ENCODE measurements at regions not wholly inside any gene's neighbourhood (a gene's known extent, or its start where the extent isn't known, plus 50 kb on each side); places are given as distances from the start of the nearest gene placed in this dataset.

DNA sequence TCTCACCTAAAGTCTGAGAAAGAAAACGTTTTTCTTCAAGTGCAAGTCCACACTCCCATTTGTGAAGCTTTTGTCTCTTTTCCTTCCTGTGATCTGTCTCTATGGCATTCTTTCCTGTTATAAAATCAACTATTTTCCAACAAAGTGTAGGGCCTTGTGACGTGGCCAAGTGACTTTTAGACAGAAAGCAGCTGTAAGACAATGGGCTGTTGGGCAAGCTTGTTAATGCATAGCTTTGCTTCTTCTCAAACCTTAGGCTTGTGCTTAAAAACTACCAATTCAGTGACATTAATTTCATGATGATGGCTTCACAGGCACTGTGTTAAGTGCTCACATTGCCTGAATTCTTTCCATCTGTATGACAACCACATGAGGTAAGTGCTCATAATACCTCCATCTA, 83.5 kb downstream of the VCY1B start:
- no peak for DNase-seq

DNA sequence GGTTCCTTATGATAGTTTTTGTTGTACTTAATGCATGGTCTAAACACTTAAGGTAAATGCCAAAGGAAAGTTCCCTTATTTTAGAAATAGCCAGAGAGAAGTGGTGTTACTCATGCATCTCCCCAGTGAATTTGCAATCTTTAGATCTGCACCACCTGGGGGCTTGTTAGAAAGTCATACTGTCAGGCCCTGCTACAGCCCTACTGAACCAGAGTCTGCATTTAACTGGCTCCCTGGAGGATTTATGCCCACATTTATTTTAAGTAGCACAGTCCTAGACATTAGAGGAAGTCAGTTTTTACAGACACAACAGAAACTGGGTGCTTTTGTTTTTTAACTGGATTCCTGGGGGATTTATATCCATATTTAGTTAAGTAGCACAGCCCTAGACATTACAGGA, 89.6 kb downstream of the VCY1B start:
- DNase-seq: no peak

GRCh38 chrY:14182776-14183175, 126.7 kb downstream of the VCY1B start:
- no peak for DNase-seq

DNA sequence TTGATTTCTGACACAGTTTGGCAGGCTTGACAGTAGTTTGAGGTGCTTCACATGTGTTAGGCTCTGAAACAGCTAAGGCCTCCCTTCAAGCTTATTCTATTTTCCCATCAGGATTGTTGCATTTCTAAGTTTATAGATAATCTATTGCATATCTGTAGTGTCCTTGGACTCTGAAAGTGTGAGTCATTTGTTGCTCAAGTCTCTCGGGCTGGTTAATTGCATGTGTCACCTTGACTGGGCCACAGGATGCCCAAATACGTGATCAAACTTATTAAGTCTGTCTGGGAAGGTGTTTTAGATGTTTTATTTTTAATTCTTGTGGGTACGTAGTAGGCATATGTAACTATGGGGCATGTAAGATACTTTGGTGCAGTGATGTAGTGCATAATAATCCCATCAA, 166.0 kb downstream of the VCY1B start:
- no peak for DNase-seq

DNA sequence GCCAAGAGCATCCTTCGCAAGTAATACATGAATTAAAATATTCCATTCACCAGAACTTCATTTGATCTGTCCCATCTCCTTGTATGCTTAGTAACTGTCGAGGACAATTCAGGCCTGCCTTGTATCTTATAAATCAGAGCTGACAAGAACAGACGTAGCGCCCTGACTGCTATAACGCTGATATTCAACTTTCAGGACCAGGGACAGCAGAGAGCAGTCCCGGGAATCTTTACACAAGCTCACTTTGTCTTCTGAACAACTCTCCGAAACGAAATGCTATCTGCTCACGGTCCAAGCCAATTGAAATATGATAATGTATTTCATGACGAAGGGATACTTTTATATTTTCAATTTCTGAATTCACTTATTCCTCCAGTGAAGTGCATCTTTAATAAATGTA, 175.7 kb downstream of the VCY1B start:
- no peak for DNase-seq

DNA sequence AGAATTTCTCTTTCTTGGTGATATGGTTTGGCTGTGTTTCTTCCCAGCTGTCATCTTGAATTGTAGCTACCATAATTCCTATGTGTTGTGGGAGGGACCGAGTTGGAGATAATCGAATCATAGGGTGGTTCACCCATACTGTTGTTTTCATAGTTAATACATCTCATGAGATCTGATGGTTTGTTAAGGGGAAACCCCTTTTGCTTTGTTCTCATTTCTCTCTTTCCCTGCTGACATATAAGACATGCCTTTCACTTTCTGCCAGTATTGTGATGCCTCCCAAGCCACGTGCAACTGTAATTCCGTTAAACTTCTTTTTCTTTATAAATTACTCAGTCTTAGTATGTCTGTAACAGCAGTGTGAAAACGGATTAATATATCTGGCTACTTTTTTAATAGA, 179.0 kb downstream of the VCY1B start:
- no peak for DNase-seq

GRCh38 chrY:14238277-14238676, 182.2 kb downstream of the VCY1B start:
- no peak for DNase-seq

DNA sequence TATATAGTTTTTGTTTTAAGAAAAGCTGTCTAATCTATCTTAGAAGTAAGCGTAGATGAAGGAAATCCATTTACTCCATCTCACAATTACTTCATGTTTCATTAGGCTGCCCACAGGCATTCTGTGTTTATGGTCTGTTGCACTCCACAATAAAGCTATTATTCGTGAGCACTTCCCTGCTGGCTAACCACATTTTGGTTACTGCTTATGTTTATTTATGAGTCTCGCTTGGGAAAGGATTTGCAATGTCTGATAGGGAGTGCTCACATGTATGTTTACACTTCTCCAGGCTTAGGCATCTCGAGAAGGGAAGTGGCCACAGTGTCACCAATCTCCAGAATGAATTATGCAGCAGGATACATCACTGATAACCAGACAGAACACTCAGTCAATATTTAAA, 190.9 kb downstream of the VCY1B start:
- DNase-seq: peak; percentile 60

- DNase-seq: no peak
These were observed 193.0 kb downstream of the VCY1B start for GRCh38 chrY:14248878-14249576.

DNA sequence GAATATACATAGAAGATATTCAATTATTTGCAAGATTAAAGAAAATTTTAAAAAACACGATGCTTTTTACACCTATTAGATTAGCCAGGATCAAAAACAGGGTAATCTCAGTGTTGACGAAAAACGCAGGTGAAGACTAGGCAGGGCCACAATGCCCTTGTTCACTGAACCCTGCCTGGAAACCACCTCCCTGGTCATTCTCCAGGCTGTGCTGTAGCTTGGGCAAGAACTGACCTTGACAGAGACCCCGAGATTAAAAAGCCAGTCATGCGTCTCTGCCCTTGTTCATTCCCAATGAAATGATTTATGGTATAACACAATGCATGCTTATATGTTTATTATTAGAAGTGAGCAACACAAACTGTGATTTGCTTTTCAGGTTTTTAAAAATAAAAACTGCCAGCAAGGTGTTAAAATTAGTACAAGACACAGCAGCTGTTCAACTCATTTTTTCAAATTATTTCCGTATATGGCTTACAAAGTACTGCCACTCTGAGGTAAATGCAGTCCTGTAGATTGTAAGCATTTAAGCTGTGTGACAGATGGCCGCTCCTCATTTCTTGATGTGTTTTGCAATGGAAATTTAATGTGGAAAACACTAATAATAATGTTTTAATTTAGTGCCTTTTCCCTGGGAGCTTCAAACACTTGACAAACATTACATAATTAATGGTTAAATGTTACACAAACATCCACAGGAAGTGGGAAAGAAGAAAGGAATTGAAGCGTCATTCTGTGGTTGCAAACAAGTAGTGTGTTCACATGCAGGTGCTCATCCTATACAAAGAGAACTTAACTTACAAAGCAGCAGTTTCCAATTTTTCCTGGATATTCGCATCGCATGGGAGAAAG, 200.2 kb downstream of the VCY1B start:
- peak; percentile 0 for DNase-seq

GRCh38 chrY:14256817-14257168, 200.8 kb downstream of the VCY1B start:
- no peak for DNase-seq

DNA sequence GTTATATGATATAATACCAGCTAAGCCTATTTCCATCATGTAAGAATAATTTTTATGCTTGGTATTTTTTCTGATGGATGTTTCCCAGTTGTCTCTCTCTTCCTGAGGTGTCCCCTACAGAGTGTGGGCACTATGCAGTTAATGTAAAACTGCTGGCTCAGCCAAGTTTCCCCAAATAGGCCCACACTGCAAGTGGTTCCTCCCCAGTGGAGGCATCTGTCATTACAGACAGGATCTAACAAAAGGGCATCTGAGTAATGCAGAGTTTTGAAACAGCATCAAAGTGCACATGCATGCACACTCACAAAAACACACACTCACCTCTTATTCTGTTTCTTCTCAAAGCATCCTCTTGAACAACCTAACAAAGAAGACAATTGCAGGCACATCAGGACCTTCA, 221.0 kb downstream of the VCY1B start:
- DNase-seq: no peak

DNA sequence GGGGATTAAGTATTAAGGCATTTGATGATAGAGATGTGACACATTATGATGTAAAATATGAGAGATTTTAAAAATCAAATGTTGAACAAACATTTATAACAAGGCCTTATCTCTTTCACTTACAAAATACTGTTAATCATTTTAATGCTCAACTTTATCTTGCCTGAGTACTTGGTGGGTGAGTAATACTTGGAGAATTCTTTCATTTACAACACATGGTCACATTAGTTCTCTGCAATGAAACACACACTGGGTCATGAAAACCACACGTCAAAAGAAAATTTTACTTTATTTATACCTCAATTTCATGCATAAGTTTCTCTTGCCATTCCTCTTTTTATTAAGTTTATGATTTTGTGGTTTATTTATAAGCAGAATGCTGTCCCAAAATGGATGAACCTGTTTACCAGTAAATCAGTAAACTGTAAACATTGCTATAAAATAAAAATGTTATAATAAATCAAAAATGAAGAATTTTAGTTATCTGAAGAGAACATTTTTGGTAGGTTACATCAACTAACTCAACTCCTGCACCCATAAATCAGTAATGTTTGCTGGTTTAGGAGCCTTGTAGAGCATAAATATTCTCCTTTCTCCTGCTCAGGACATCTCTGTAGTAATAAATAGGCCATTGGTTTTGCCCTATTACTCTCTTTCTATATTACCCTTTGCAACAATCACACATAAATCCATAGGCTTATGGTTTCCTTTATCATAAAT, 233.5 kb upstream of the NLGN4Y start:
- peak; percentile 58 for DNase-seq

GRCh38 chrY:14292382-14292781, 231.9 kb upstream of the NLGN4Y start:
- no peak for DNase-seq

- no peak for DNase-seq
These were observed 223.6 kb upstream of the NLGN4Y start for GRCh38 chrY:14300775-14301174.

DNA sequence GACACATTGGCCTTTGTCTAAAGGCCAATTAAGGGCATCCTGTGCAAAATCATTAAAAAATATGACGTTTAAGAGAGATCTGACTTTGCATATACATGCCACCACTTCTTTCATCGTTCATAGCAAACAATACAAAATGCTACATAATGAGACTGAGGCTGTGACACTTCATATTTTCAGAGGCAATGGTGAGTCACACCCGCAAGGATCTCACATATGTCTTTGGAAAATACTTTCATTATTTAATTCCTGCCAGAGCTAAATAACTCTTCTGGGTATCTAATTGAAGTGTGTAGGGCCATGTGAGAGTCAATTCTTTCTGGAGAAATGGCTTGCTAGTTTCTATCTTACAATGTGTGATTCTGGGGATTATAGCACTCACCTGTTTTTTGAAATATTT, 222.8 kb upstream of the NLGN4Y start:
- DNase-seq: no peak

DNA sequence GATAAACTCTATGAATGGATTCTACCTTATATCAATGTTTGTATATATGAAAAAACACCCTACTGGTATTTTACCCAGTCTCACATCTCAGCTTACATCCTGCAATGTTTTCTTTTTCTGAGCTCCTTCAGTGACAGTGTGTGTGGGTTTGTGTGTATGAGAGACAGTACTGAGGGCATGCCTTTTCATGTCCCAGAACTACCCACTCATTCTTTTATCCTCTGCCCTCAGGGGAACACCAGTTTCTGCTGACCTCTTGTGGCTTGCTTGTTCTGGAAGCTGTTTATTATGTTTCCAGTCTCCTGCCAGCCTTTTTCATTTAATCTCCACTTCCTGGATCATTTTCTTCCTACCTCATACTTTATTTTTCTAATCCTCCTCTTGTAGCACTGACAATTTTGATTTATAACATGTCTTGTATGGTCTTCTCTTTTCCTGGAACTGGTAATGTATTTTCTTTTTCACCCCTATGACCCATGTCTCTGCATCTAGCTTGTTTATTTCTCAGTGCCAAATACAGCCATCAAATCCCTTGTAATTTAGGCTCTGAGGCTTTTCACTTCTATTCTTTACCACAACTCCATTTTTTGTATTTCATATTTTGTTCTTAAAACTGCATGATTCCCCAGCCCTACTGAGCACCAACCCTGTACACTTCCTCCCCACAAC, 195.5 kb upstream of the NLGN4Y start:
- DNase-seq: peak; percentile 25

- no peak for DNase-seq
These were observed 194.0 kb upstream of the NLGN4Y start for GRCh38 chrY:14330362-14330761.

DNA sequence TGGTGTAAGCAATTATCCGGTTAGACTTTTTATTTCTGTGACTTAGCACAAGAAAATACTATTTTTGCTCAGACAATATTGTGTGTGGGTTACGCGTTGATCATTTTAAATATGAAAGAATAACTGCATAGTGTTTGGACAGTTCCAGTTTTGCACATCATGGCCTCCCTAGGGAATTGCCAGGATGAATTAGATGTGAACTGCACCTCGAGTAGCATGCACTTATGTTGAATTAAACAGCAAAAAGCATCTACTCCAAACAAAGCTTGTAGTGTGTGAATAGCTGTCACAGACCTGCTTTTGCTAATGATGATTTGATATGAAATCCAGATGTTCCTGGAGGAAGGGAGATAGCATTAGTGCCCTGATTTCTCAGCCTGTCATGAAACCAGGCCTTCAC, 184.8 kb upstream of the NLGN4Y start:
- no peak for DNase-seq

GRCh38 chrY:14340459-14341143, 183.7 kb upstream of the NLGN4Y start:
- DNase-seq: peak; percentile 82

DNA sequence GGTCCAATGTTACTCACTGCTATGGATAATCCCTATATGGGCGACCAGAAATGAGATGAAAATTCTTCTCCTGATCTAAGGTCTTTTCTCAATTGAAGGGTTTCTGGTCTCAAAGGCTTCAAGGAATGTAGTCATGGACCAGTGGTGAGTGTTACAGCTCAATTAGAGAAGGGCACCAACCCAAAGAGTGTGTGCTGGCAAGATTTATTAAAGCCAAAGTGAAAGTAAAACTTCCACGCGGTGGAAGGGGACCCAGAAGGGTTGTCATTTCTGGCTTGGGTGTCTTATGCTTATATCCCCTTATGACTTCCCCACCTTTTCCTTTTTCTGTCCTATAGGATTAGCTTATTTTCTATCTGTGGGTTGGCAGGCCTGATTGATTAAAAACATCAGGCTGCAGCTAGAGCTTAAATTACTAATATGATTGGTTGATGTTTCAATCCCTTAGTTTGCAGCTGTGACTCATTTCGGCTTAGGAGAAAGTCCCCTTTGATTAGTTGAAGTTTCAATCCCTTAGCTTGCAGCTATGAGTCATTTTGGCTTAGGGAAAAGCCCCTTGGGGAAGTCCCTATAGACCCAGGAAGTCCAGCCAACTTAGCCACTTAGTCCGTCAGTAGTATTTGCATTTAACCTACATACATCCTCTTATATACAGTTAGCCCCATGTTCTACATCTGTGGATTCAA, 179.5 kb upstream of the NLGN4Y start:
- peak; percentile 37 for DNase-seq

DNA sequence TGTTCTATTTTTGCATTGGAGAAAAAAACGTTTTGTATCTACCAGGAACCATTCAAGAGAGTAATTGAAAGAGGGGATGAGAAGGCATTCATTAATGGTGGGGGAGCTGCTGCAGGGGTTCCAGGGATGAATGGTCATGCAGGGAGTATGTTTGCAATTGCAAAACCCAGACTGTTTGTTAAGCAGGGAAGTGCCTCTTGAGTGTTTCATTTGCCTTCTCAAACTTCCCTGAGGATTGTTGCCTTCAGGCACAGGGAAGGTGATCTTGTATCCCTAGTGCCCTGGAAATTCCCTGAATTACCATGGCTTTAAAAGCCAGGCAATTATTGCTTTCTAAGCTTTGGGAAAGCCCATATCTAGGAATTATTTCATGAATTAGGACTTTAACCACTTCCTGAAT, 172.7 kb upstream of the NLGN4Y start:
- DNase-seq: no peak

Measured in kidney glomerular epithelial cell (primary cell).